Activated CD8-positive, alpha-beta memory T cell treated with anti-CD3 and anti-CD28 coated beads, Interleukin-2, amount 50 U/mL, for 4 hours (primary cell): ENCODE measurements at regions not wholly inside any gene's neighbourhood (a gene's known extent, or its start where the extent isn't known, plus 50 kb on each side); places are given as distances from the start of the nearest gene placed in this dataset.

ENCODE experiments used
- DNase-seq: peaks from one replicate; pipeline ENCODE4 v3.0.0-alpha.2; 2020

DNA sequence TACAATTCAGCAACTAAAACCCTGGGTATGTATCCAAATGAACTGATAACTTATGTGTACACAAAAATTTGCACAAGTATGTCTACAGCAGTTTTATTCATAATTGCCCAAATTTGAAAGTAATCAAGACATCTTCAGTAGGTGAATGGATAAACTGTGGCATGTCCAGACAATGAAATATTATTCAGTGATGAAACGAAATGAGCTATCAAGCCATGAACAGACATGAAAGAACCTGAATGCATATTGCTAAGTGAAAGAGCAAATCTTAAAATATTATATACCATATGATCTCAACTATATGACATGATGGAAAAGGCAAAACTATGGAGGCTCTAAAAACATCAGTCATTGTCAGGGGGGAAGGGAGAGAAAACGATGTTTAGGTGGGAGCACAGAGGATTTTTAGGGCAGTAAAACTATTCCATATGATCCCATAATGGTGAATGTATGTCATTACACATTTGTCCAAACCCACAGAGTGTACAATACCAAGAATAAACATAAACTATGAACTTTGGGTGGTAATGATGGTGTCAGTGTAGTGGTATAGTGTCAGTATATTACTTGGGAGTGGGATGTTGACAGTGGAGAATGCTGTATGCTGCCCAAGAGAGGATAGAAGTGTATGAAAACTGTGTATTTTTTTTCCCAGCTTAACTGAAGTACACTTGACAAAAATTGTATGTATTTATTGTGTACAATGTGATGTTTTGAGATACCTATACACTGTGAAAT, 92.8 kb upstream of the PPP2R5A start:
- DNase-seq: no peak

- DNase-seq: no peak
Measured at GRCh38 chr1:212196355-212196754, 88.9 kb upstream of the PPP2R5A start.

DNA sequence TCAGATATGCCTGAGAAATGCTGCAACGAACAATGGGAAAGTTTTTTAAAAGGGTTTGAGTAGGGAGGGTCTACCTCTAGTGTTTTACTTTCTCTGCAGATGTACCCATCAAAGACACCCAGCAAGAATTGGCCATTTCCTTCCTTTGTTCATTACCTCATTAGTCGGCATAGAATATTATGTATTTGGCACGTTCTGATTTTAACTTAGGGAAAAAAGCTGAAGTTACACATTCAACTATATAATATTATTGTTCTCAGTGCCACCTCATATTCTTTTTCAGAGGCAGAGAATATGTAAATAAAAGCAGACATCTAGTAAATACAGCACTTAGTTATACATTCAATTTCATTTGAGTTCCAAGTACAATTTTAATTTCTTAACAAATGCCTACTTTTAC, 83.7 kb upstream of the PPP2R5A start:
- no peak for DNase-seq

- DNase-seq: no peak
Measured at GRCh38 chr1:212203630-212204029, 81.6 kb upstream of the PPP2R5A start.

DNA sequence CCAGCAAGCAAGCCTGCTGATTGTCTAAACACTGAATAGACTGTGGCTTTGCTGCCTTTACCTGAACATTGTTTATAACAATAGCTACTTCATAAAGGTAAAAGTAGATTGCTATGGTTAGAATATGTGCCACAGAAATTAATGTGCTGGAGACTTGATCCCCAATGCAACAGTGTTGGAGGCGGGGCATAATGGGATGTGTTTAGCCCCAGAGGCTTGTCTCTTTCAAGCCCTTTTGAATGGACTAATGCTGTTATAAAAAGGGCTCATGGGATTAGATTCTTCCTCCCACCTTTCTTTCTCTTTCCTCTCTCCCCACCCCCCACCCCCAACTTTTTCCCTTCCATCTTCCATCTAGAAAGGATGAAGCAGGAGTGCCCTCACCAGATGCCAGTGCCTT, 80.2 kb upstream of the PPP2R5A start:
- no peak for DNase-seq

GRCh38 chr1:212205843-212206242, 79.4 kb upstream of the PPP2R5A start:
- no peak for DNase-seq

DNA sequence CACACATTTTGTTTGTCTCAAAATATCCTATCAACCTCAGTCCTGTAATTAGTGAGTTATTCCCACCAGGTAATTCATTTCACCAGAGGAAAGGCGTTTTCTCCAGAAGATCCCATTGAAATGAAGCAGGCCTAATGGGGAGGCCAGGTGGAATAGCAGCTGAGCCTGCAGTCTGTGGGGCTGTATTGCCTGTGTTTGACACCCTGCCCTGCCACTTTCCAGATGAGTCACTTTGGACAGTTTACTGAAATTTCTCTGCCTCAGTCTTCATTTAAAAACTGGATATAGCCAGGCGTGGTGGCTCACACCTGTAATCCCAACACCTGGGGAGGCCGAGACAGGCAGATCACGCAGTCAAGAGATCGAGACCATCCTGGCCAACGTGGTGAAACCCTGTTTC, 78.1 kb upstream of the PPP2R5A start:
- DNase-seq: no peak

- no peak for DNase-seq
Measured at GRCh38 chr1:212207822-212208520, 77.2 kb upstream of the PPP2R5A start.

GRCh38 chr1:212208978-212209644, 76.1 kb upstream of the PPP2R5A start:
- DNase-seq: no peak

GRCh38 chr1:212211371-212211770, 73.8 kb upstream of the PPP2R5A start:
- no peak for DNase-seq

DNA sequence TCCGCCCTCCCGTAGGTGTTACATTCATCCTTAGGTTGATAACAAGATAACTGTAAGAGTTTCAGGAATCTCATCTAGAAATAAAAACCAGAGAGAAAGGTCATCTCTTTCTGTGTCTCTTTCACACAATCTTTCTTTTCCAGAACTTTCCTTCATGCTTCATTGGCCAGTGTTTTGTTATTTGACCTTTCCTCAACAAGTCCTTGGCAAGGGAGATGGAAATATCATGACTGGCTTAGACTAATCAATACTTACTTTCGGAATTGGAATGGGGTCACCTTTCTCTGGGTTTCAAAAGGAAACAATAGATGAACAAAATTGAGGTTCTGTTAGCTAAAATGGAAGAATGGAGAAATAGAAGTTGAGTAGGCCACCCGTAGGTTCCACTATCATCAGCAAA, 72.9 kb upstream of the PPP2R5A start:
- DNase-seq: no peak

- no peak for DNase-seq
Measured at GRCh38 chr1:212212906-212213305, 72.3 kb upstream of the PPP2R5A start.

DNA sequence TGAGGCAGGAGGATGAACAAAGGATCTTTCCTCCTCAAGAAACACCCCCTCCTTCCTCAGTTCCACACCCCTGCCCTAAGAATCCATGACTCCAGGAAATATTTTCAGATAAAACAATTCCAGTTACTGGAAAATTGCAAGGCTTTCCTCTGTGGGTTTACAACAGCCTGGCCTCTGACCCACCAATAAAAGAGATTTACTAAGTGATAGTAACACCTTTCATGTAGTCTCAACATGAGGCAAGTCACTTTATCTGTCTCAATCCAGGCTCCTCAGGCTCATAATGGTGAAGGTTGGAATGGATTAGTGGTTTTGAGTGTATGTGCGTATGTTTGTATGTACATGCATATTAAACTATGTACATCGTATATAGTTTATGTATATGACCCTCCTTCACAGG, 71.4 kb upstream of the PPP2R5A start:
- no peak for DNase-seq

DNA sequence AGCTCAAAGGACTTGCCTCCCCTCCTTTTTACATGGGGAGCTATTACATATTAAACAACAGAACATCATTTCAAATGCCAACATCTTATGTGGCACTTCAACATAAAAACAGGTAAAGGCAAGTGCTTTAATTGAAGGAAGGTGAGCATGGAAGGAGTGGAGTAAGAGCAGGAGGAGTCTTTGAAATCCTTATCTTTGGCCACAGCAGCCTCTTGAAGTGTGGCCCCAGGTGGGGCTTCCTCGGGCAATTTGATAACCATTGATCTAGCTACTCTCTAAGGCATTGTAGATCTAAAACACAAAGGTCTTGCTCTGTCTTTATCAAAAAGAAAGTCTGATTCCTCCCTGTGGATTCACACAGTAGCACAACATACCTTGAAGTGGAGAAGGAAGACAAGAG, 70.9 kb upstream of the PPP2R5A start:
- no peak for DNase-seq

GRCh38 chr1:212215910-212216309, 69.3 kb upstream of the PPP2R5A start:
- no peak for DNase-seq

DNA sequence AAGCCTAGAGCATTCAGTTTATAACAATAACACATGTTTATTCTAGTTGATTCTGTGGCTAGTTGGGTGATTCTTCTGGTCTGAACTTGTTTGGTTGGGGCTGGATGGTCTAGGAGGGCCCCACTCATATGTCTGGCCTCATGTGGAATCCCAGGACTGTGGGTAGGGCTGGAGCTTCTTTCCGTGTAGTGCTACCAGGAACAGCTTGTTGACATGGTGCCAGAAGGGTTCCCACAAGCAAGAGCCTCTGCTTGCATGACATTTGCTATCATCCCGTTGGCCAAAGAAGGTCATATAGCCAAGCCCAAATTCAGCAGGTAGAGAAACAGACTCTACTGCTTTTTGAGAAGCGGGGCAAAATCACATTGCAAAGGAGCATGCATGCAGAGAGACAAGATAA, 67.6 kb upstream of the PPP2R5A start:
- no peak for DNase-seq

- no peak for DNase-seq
Measured at GRCh38 chr1:212218065-212218464, 67.1 kb upstream of the PPP2R5A start.

DNA sequence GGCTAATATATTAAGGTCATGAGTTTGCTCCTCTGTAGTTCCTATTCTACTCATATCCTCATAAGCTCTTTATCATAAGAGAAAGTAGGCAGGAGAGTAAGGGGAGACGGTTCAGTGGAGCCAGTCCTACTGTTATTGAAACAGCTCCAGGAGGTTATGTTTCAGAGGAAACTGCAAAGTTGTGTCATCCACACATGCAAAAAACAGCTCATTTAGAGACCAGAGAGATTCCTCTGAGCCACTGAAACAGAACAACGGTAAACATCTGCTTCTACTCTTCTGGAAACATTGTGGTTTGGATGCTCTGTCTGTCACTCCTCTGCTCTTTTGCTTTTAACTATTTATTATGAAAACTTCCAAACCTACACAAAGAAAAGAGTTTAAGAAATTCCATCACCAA, 66.3 kb upstream of the PPP2R5A start:
- no peak for DNase-seq

DNA sequence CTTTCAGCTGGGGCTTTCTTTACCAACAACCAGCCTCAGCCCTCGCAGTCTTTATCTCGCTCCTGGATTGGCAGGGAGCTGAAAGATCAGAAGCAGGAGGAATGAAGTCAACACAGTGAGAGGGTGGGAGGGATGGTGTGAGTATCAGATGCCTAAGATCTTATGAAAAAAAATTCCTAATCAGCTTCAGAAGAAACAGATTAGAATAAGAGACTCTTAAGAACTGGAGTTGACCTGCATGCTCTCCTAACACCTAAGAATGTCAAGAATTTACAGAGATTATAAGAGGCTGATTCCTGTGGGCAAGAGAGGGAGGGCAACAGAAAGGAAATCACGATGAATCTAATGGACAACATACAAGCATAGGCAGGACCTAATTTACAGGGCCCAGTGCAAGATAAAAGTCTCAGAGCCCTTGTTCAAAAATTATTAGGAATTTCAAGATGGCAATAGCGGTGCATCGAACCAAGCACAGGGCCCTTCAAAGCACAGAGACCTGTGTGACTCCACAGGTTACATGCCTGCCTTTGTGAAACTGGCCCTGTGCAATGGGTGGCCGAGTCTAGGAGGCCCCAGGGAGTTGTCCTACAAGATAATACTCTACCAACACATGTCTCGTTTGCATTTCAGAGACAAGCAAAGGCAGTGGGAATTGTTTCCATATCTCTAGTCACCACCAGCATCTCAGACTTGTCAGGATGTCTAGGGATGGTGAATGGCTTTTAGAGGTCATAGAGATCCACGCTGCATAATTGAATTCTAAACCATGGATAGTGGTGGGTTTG, 65.3 kb upstream of the PPP2R5A start:
- no peak for DNase-seq

DNA sequence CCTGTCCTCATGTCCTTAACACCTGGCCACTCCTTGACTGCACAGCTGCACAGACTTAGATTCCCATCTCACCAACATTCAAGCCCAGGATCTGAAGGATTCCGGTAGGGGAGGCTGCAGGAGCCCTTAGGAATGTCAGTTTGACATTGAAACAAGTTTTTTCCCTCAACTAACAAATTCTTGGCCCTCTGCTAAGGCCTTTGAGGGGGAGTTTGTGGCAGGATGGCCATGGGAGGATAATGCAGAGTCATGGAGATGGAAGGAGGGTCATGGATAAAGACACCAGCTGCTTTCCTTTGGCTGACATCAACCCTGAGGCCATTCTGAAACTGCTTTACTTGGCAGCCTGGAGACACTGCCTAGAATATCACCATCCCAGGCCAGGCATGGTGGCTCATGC, 63.4 kb upstream of the PPP2R5A start:
- DNase-seq: no peak

DNA sequence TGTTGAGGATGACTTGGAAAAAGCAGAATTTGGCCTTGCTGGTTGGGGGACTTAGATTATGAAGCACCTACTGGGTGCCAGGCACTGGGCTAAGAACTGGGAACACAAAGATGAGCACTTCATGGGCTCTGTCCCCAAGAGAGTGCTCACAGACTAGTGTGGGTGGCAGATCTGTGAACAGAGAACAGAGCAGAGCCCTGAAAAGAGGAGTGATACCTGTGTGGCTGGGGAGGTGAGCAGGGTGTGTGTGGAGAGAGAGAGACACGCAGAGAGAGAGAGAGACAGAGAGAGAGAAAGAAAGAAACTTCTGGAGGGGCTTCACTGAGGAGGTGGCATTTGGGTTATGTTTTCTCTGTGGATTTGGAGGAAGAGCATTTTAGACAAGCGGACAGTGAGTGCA, 61.1 kb upstream of the PPP2R5A start:
- no peak for DNase-seq

DNA sequence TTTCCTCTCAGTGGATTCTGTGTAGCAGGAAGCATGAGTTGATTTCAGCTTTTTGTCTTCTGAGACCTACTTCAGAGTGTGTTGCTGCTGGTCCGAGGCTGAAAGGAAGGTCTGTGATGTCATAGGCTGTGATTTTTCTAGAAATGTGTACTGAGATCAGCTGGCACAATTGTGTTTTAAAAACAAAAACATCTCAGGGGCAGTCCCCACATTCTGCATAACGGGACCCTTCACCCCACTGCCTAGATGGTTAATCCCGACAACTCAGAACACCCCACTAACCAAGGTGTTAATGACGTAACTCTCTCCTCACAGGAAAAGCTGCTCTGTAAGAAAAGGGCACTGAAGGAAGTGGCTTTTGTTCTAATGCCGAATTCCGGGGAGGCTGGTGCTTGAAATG, 59.8 kb upstream of the PPP2R5A start:
- peak; percentile 22 for DNase-seq

- no peak for DNase-seq
Measured at GRCh38 chr1:212225871-212226302, 59.3 kb upstream of the PPP2R5A start.
